ENCODE measurements at regions not wholly inside any gene's neighbourhood (a gene's known extent, or its start where the extent isn't known, plus 50 kb on each side); places are given as distances from the start of the nearest gene placed in this dataset.

GRCh38 chr12:125503128-125503527, 437.9 kb downstream of the AACS start:
- ATAC-seq (no peak), FAIRE-seq (no peak), DNase-seq (ENCODE audit: low read depth, low spot score) (no peak)
- in situ Hi-C loops (cut with MboI) (no loop called here), intact Hi-C loops (cut with micrococcal nuclease; ENCODE audit: unreplicated experiment) (no loop called here)
- Histone ChIP-seq H4K20me1 (ENCODE audit: control insufficient read depth, insufficient read depth) (no peaks in the 10 kb centered on the region), H3K9me3 (replicated peaks; ENCODE audit: control insufficient read depth, insufficient read depth, low read length) (no peaks in the 10 kb centered on the region), H3K4me2 (ENCODE audit: control insufficient read depth, insufficient read depth) (no peak overlapping the region), H3K9ac (ENCODE audit: control insufficient read depth, insufficient read depth, low read length) (no peak overlapping the region), H3K79me2 (ENCODE audit: control insufficient read depth, insufficient read depth, low read length) (no peaks in the 10 kb centered on the region), H3K4me3 (no peak overlapping the region), H2AFZ (ENCODE audit: control insufficient read depth, low read depth, low read length) (no peak overlapping the region), H3K27me3 (replicated peaks in 1 of 2; ENCODE audit: control insufficient read depth in 2 of 2, insufficient read depth in 2 of 2, low read length in 1 of 2) (no peaks in the 10 kb centered on the region), H3K4me1 (ENCODE audit: control insufficient read depth, insufficient read depth, low read length) (no peaks in the 10 kb centered on the region), H3K36me3 (ENCODE audit: control insufficient read depth in 2 of 2, insufficient read depth in 2 of 2, low read length in 1 of 2) (no peaks in the 10 kb centered on the region), H3K27ac (ENCODE audit: control insufficient read depth, insufficient read depth) (no peak overlapping the region)
- no TSS peak for BruUV-seq (replicated peaks)
- POLR2A ChIA-PET: no interaction called here
- CTCF ChIA-PET: interaction anchor here (1.1 to 1.3 kb wide), 2 partner anchors 29 to 171 kb away, joined by 3 to 4 read pairs; no protein-coding TSS in a partner anchor
- SMC1A ChIA-PET (ENCODE audit: uncharacterized antibody, unreplicated experiment): interaction anchor here (0.9 kb wide), 2 partner anchors 14 to 30 kb away, joined by 3 read pairs; no protein-coding TSS in a partner anchor
- 14% methylated on average over 6 of the region's 6 CpGs for WGBS (ENCODE audit: insufficient coverage, insufficient replicate concordance, low lambda C conversion rate, missing lambda C conversion rate)
- RAD21 ChIA-PET (ENCODE audit: unreplicated experiment): no interaction called here
- no peak for TF ChIP-seq ATF7 (IDR thresholded peaks at IDR 0.05; ENCODE audit: low read depth)
- peak; percentile 61; the same call in 1 of the 2 replicates for TF ChIP-seq NR2F1 (conservative IDR thresholded peaks at IDR 0.05)
- peak; percentile 62 for TF ChIP-seq MTA2 (IDR thresholded peaks at IDR 0.05; ENCODE audit: low read depth)
- TF ChIP-seq YBX1 (IDR thresholded peaks at IDR 0.05): no peak

DNA sequence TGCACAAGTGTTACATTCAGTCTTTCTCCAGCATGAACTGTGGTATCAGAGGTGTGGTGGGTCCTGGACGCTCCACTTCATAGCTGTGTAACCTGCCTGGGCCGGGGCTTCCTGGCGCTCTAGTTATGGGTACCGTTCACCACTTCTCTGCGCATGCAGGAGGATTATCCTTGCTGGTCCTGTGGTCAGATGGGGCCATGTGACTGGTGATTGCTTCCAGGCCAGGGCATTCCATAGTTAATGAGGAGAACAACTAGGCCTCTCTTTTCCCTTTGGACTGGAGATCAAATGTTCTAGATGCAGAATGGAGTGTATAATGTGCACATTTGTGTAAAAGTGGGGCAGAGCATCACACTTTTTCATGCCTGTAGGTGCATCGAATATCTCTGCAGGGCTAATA, 444.0 kb downstream of the AACS start:
- Histone ChIP-seq H3K4me1 (ENCODE audit: control insufficient read depth, insufficient read depth, low read length) (no peaks in the 10 kb centered on the region), H3K4me2 (ENCODE audit: control insufficient read depth, insufficient read depth) (no peak overlapping the region), H4K20me1 (ENCODE audit: control insufficient read depth, insufficient read depth) (no peaks in the 10 kb centered on the region), H3K4me3 (no peak overlapping the region), H3K27me3 (replicated peaks in 1 of 2; ENCODE audit: control insufficient read depth in 2 of 2, insufficient read depth in 2 of 2, low read length in 1 of 2) (no peaks in the 10 kb centered on the region), H3K27ac (ENCODE audit: control insufficient read depth, insufficient read depth) (no peak overlapping the region), H3K79me2 (ENCODE audit: control insufficient read depth, insufficient read depth, low read length) (no peaks in the 10 kb centered on the region), H3K9ac (ENCODE audit: control insufficient read depth, insufficient read depth, low read length) (no peak overlapping the region), H3K9me3 (replicated peaks; ENCODE audit: control insufficient read depth, insufficient read depth, low read length) (no peaks in the 10 kb centered on the region), H3K36me3 (ENCODE audit: control insufficient read depth in 2 of 2, insufficient read depth in 2 of 2, low read length in 1 of 2) (no peaks in the 10 kb centered on the region), H2AFZ (ENCODE audit: control insufficient read depth, low read depth, low read length) (no peak overlapping the region)
- no TSS peak for BruUV-seq (replicated peaks)
- ATAC-seq (no peak), DNase-seq (ENCODE audit: low read depth, low spot score) (no peak), FAIRE-seq (no peak)
- TF ChIP-seq ZNF274 (IDR thresholded peaks at IDR 0.05; ENCODE audit: insufficient read depth, insufficient read length): no peak
- TF ChIP-seq ZBTB40 (IDR thresholded peaks at IDR 0.05; ENCODE audit: borderline replicate concordance): no peak
- no peak for TF ChIP-seq POLR2AphosphoS2 (IDR thresholded peaks at IDR 0.05; ENCODE audit: low read depth, low read length)
- no peak for TF ChIP-seq NR2F1 (conservative IDR thresholded peaks at IDR 0.05)
- no peak for TF ChIP-seq CBX3 (IDR thresholded peaks at IDR 0.05; ENCODE audit: borderline replicate concordance, low read depth)
- ChIA-PET CTCF (no interaction called here), SMC1A (ENCODE audit: uncharacterized antibody, unreplicated experiment) (no interaction called here), POLR2A (no interaction called here), RAD21 (ENCODE audit: unreplicated experiment) (no interaction called here)
- 55% methylated on average over 6 of the region's 6 CpGs for WGBS (ENCODE audit: insufficient coverage, insufficient replicate concordance, low lambda C conversion rate, missing lambda C conversion rate)
- intact Hi-C loops (cut with micrococcal nuclease; ENCODE audit: unreplicated experiment): no loop called here
- in situ Hi-C loops (cut with MboI): no loop called here
